Lung microvascular endothelial cell (primary cell): ENCODE measurements at regions not wholly inside any gene's neighbourhood (a gene's known extent, or its start where the extent isn't known, plus 50 kb on each side); places are given as distances from the start of the nearest gene placed in this dataset.

Experiments used
- DNase-seq, 2 donors: peaks; one replicate each; pipeline versions ENCODE4 v3.0.0 to v3.0.0-alpha.2; 2010; ENCODE audit warnings: low read depth in 2 of 2

DNA sequence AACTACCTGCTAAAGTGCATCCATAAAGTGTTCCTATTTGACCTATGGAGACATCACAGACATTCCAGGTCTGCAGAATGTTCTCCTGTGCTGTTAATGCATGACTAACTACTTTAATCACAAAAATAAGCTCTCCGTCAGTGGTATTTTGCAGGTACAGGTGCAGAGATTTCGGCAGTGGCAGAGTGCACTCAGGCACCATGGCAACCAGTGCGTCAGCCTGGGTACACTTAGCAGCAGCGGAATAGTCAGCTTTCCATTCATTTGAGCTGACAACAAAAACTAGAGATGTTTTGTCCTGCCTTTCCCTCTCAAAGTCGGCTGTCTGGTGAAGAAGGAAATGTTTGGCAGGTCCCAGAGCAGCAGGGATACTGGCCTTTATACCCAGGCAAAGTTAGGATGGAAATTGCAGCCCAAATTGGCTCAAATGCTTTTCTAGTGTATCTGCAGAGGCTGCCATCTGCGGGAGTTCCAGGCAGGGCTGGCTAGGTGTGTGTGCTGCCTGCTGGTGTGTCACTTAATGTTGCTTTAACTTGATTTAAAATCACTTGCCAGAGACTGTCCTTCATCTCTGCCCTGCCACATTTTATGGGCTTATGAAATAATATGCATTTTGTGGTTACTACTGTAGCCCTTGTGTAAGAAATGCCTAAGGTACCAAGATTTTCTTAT lies 195.8 kb downstream of the RAP2A start:
- no peak for DNase-seq

DNA sequence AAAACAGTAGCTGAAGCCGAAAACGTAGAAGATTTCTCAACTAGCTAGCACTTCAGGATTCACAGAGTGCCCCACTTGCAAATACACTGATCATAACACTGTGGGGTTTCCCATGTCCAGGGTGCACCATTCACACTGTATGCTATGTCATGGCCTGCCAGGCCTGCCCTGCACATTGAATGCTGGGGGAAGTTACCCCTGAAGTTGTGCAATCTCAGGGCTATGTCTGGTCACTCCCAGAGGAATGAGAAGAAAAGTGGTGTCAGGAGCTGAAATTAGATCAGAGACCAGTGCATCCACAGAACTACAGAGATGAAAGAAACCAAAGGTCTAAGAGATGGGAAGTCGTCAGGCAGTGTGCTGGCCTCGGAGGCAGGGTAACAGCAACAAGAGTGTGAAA lies 196.8 kb downstream of the RAP2A start:
- DNase-seq, result no peak

DNA sequence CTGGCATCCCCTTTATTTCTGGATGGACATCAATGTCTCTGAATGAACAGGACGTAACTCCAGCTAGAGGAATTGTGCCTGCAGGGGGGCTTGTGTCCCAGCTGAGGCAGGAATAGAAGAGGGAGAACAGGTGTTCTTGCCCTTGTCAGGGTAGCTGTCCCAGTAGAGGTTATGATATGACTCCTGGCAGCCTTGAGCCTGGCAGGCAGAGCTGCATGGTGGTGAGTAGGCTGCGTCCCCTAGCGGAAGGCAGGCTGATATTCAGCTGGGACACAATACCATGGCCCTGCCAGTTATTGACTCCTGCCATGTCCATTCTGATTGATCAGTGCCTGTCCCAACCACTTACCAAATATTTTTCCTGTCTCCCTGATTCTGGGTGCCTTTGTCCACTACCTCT lies 197.2 kb downstream of the RAP2A start:
- DNase-seq, result no peak

DNA sequence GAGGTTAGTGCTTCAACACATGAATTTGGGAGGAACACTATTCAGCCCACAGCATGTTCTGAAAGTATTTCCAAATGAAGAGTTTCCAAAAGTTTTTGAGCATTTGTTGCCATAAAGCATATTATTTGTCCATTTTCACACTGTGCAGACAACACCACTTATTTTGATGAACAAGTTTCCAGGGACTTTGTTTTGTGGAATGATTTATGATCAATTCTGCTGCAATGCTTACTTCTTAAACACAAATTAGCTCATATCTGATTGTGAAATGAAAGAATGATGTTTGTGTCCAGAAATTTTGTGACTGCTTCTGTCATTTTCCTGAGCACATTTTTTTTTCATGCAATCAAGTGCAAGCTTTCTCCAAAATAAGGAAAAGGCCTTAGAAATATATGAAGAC lies 205.3 kb downstream of the RAP2A start:
- no peak for DNase-seq

DNA sequence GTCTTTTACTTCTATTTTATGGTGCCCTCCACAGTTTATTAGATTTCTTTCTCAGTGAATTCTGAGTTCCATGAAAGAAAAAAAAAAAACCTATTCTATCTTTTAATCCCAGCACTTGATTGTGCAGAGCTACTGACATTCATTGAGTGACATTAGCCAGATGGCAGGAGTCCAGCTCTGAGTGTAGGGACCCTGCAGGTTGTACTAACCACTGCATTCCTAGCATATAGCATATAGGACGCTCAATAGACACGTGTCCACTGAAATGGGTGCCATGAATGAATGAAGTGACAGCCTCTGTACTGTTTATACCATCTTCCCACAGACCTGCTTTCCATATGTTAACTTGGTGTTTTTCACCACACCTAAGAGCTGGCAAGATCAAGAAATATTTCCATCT lies 206.3 kb downstream of the RAP2A start:
- no peak for DNase-seq

DNA sequence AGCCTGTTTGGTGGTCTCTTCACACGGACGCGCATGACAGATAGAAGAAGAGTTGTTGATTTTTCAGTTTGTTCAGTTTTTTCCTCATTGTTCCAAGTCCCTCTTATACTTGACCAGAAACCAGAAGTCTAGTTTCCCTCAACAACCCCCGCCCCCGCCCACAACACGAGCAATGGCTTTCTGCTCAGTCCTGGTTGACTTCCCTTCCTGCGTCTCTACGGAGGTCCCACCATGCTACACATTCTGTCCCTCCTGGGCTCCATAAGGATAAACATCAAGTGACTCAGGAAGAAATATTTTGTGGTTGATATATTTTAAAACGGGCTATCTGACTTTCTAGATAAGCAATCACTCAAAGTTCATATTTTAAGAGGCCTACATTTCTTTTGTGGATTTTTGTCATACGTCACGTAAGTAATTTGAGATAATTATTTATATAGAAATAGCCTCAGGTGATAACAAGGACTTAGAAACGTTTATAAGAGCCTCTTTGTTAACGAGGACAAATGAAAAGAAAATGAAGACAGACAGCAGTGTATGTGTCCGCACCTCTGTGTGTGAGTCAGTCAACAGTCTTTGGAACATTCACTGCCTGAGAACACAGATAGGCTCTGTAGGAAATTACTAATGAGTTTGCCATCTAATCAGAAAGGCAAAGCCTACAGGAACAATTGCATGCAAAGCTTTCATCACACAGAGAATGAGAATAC lies 214.4 kb downstream of the RAP2A start:
- DNase-seq, result peak in 1 of 2 donors; percentile 45

DNA sequence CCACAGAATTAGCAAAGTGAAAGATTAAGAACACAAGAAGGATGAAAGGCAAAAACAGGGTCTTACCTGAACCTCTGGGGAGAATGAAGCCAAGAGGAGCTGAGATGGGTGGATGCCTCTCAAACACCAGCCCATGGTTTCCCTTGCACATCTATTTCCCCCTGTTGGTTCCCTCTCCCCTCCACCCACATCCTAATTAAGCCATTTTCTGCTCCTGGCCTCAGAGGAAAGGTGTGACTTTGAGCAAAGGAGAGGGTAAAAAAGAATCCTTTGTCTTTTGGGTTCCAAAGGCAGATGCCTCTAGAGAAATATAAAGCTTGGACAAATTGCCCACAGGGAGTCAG lies 214.9 kb downstream of the RAP2A start:
- no peak for DNase-seq

DNA sequence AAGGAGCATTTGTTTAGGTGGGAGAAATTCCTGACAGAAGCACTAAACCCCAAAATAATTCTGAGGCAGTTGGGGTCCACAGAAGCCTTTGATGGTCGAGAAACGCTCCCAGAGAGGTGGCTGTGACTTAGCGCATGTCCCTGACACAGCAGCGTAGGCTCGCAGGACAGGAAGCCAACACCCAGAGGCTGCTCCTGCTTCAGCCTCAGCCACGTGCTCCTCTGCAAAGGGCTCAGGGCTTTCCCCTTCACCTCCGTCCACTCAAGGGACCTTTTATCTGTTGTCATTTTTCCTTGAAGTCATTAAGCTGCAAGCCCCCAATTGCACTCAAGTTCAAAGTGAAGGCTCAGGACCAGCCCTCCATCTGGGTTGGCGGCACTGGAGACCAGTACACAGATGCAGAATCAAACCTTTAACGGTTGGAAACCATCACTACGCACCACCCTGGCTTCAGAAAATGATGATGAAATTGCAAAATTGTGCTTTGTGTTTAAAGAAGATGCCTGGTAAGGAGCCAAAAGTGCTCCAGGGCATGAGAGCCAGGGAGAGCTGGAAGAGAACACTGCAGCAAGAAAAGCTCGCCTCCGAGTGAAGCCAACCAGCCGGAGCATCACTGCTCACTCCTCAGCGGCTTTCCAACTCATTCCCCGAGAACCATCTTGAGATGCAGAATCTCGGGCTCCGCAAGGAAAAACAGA lies 219.6 kb downstream of the RAP2A start:
- DNase-seq, result no peak

DNA sequence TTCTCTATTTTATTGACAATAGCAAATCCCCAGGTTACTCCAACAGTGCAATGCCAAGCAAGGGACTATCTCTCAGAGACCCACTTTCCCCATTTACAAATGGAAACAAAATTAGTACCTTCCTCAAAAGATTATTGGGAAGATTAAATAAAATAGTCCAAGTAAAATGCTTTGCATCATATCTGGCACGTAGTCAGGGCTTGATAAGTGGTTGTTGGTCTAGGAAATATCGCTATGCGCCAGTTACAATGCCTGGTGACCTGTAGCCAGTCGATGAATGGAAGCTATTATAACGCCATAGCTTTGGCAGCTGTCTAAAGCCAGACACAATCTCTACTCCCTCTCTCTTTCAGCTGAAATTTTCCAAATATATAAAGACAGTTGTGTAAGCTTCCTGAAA lies 220.3 kb downstream of the RAP2A start:
- no peak for DNase-seq

DNA sequence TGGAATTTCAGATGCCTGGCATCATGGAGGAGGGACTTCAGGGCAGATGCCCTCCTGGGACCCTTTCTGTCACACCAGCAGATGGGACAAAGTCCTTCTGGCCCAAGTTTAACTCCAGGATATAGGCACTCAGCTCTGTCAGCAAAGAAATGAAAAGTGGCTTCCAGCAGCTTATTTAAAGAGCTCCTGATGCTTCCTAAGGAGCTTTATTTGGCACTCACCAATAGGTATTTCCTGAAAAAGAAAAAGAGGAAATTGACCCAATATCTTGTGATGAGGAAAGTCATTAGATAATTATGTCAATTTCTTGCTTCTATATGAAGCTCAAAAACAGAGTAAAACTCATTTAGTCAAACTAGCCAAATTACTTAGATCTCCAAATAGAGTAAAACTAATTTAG lies 224.6 kb downstream of the RAP2A start:
- peak in 1 of 2 donors; percentile 15 for DNase-seq

DNA sequence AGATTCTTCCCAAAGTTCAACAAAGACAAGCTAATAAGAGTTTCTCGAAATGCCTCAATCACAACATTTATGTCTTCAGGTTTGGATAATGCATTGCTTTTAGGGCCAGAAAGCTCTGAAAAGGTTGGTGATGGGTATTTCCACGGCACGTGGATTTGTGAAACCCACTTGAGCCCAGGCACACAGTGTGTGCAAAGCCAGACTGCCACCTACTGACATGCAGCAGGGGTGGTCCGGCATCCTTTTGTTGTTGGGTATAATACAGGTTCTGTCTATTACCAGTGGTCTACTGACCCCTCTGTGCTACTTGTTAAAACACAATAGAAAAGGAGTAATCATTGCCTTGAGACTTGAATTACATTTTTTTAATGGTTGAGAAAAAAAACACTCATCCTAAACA lies 225.6 kb downstream of the RAP2A start:
- peak; percentile 21 to 47 for DNase-seq

DNA sequence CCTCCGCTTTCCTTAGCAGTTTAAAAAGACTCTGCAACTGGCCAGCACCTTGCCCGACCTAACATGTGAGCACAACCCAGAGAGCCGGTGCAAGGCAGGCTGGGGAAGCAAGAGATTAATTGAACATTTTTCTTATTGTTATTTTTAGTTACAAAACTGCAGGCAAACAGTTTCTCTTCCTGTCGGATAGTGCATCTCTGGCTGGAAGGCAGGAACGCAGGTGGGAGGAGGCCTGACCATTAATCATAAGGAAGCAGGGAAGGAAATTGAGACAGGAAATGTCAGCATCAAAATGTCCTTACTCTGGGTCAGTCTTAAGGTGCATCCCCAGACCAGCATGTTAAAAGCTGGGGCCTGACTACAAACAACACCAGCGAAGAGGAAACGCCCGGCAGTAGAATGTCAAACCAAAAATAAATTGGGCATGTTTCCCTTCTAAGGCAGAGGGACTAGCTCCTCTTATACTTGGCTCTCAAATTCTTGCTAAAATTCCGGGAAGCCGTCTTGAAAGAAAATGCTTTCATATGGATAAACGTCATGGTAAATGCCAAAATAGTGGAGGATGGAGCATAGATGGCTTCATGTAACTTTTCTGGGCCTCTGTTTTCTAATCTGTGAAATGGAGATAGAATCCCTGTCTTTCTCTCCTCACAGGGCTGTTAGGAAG lies 226.8 kb downstream of the RAP2A start:
- peak in 1 of 2 donors; percentile 26 for DNase-seq

DNA sequence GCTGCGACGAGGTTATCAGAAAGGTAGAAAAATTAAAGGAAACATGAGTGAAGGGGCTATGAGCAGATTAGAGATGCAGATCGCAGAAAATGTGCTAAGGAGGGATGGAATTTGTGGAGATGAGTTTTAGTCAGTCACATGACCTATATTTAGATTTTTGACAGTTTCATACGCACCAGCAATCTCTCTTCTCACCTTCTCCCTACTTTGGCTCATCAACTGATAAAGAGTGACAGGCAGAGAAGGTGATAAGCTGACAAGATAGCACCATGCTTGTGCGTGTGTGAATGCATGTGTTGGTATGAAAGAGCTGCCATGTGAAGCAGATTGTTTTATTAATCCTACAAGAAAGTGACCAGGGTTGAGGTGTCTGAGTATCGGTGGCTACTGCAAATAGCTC lies 252.6 kb downstream of the RAP2A start:
- DNase-seq, result no peak

DNA sequence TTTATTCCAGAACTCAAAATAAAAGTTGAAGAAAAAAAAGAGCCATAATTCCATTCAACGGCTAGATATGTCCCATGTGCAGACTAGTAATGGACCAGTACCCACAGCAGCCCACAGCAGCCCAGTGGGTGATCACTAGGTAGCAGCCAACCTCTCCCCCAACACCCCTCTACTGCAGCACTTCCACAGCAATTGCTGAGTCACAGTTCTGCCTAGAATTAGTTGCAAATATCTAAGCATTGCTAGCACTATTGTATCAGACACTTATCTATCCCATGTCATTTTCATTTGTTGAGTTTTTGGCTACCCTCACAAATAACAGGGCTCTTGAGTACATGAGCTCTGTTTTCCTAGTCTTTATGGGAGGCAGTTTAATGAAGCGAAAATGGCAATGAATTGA lies 258.7 kb downstream of the RAP2A start:
- DNase-seq, result no peak

DNA sequence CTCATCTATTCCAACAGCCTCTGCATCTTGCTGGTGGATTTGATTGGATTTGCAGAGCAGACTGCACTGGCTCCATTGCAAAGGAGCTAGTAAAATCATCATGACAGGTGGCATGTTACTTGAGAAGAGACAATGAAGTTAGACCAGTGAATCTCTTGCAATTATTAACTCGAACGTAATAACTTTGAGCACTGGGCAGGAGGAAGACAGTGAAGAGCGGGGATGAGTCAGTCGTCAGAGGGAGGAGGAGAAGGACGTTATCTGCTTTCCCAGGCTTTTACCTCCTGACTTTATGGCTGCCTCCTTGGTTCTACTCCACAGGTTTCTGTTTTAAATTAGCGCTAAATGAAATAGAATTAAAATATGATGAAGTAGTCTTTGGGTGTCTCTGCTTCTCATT lies 257.8 kb upstream of the IPO5 start:
- no peak for DNase-seq

DNA sequence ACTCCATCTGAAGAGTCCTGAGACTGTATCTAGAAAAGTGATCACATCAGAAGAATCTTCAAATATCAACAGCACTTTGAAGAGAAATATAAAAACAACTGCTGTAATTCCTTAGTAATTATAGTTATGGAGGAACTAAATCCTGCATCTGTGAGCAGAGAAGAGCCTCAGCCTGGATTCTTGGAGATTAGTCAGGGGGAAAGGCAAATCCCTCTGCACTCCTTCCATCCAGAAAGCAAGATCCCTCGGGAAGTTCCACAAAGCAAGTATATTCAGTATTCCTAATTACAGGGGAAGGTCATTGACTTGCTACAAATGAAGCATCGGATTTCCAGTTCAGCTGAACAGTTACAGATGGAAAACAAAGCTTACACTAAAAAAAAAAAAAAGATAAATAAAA lies 256.6 kb upstream of the IPO5 start:
- no peak for DNase-seq

DNA sequence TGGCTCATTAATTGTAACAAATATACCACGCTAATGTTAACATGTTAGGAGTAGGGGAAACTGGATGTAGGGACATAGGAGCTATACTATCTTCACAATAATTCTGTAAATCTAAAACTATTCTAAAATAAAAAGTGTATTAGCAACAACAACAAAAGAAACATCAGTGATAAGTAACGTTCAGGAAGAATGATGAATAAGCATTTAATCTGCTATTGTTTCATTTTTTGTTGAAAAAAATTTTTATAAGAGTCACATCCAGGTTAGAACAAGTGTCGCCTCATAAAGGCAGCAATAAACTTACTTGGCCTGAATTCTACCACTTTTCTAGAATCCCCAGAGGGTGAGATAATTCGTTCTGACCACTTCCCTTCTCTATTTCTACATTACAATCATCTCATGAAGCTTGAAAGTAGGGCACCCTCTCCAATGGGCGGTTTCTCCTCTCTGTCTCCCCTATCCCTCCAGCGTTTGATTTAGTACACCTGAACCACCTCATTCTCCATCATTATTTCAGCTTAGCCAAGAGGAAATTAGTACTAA lies 253.1 kb upstream of the IPO5 start:
- DNase-seq, result no peak

DNA sequence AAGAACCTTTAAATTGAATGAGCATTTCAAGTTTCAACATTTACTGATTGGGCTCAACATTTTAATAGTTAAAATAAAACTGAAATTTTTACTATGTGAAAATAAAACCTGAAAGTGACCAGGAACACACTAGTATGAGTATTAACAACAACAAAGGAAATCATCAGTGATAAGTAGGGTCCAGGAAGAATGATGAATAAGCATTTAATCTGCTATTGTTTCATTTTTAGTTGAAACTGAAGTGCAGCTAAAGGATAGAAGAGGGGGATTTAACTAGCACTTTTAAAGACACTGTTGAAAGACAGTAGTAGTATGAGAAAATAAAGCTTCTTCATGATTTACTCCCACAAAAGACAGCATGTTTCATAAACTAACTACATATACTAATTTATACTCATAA lies 250.9 kb upstream of the IPO5 start:
- no peak for DNase-seq

DNA sequence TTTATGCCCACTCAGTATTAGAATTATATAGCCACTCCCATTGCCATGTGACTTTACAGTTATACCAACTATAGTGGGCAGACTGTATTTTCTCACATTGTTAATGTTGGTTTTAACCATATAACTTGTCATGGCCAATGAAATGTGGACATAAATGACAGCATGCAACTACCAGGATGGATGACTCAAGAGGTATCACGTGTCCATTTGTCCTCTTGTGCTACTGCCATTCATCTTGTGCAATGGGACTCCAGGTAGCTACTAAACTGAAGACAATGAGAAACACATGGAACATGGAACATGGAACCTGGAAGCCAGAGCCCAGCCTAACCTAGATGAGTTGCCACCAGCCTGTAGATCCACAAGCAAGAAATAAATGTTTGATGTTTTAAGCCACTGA lies 242.7 kb upstream of the IPO5 start:
- DNase-seq, result no peak

DNA sequence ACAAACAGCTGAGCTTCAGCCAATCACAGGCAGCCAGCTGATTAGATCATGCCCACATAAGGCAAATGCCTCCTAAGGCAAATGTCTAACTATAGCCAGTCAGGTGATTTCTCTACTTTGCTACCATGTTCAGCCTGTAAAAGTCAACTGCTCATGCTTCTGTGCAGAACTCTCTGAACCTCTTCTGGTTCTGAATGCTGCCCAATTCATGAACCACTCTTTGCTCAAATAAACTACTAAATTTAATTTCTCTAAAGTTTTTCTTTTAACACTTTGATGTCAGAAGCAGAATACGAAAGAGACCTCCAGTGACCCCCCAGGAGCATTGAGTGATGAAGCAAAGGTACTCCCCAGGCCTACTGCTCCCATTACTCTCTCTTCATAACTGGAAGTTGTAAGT lies 240.7 kb upstream of the IPO5 start:
- DNase-seq, result no peak

DNA sequence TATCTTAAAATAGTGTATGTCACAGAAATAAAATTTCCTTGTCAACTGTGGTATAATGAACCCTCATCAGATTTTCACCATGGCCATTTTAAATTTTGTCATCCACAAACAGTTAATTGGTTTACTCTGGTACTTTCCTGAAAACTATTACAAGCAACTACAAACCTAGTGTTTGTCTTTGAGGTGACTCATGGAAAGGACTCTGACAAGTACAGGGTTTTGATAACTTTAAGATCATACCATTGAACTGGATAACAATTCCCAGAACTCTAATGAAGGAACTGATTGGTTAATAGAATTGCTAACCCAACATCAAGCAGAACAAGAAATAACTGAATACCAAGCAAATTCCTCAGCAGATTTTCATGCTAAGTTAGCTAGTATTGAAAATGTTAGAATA lies 237.7 kb upstream of the IPO5 start:
- DNase-seq, result no peak

DNA sequence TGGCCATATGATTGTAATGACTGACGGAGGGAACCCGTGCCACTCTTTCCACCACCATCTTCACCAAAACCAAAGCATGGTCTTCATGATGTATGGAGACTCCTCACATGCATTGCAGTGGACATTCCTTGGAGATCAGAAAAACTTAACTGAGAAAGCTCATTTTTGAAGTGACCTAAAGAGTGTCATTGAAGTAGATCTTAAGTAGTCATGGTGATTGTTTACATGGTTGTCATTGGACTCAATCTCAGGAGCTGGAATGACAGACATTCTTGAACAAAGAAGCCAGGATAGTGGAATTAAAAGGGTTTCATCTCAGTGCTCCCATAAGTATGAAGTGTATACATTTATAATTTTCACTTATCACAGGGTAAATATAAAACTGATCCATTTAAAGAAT lies 236.7 kb upstream of the IPO5 start:
- no peak for DNase-seq
